DMS153 treated with DMSO at 0.1 percent for 48 hours (cell line): ENCODE measurements at regions not wholly inside any gene's neighbourhood (a gene's known extent, or its start where the extent isn't known, plus 50 kb on each side); places are given as distances from the start of the nearest gene placed in this dataset.

Experiments used
- DNase-seq: peaks from one replicate; lab custom pipeline; 2025; ENCODE audit not compliant: unreplicated experiment; lab: John Stamatoyannopoulos, UW

- DNase-seq = no peak
Measured at GRCh38 chr3:110774496-110775265, 296.9 kb upstream of the NECTIN3 start.

- DNase-seq = no peak
Measured at GRCh38 chr3:110779581-110779980, 292.0 kb upstream of the NECTIN3 start.

- no peak for DNase-seq
Measured at GRCh38 chr3:110783541-110783940, 288.1 kb upstream of the NECTIN3 start.

GRCh38 chr3:110788794-110789193 lies 282.8 kb upstream of the NECTIN3 start:
- no peak for DNase-seq

GRCh38 chr3:110789315-110789714 lies 282.3 kb upstream of the NECTIN3 start:
- no peak for DNase-seq

- no peak for DNase-seq
Measured at GRCh38 chr3:110790631-110791030, 281.0 kb upstream of the NECTIN3 start.

- DNase-seq = no peak
Measured at GRCh38 chr3:110791995-110792686, 279.5 kb upstream of the NECTIN3 start.

GRCh38 chr3:110793611-110794010 lies 278.0 kb upstream of the NECTIN3 start:
- no peak for DNase-seq

- no peak for DNase-seq
Measured at GRCh38 chr3:110795163-110795562, 276.5 kb upstream of the NECTIN3 start.

GRCh38 chr3:110799271-110799670 lies 272.3 kb upstream of the NECTIN3 start:
- no peak for DNase-seq

GRCh38 chr3:110804856-110805255 lies 266.8 kb upstream of the NECTIN3 start:
- no peak for DNase-seq

- no peak for DNase-seq
Measured at GRCh38 chr3:110806924-110807323, 264.7 kb upstream of the NECTIN3 start.

GRCh38 chr3:110808630-110809029 lies 263.0 kb upstream of the NECTIN3 start:
- DNase-seq = no peak

GRCh38 chr3:110810356-110810755 lies 261.3 kb upstream of the NECTIN3 start:
- DNase-seq = no peak

GRCh38 chr3:110811050-110811449 lies 260.6 kb upstream of the NECTIN3 start:
- DNase-seq = no peak

- DNase-seq = no peak
Measured at GRCh38 chr3:110813541-110813940, 258.1 kb upstream of the NECTIN3 start.

- no peak for DNase-seq
Measured at GRCh38 chr3:110814170-110815007, 257.2 kb upstream of the NECTIN3 start.

- DNase-seq = no peak
Measured at GRCh38 chr3:110815008-110815583, 256.5 kb upstream of the NECTIN3 start.

- DNase-seq = no peak
Measured at GRCh38 chr3:110816008-110816407, 255.6 kb upstream of the NECTIN3 start.

- no peak for DNase-seq
Measured at GRCh38 chr3:110821586-110821985, 250.0 kb upstream of the NECTIN3 start.

- DNase-seq = no peak
Measured at GRCh38 chr3:110822971-110823370, 248.6 kb upstream of the NECTIN3 start.
